ENCODE measurements at regions not wholly inside any gene's neighbourhood (a gene's known extent, or its start where the extent isn't known, plus 50 kb on each side); places are given as distances from the start of the nearest gene placed in this dataset.

DNA sequence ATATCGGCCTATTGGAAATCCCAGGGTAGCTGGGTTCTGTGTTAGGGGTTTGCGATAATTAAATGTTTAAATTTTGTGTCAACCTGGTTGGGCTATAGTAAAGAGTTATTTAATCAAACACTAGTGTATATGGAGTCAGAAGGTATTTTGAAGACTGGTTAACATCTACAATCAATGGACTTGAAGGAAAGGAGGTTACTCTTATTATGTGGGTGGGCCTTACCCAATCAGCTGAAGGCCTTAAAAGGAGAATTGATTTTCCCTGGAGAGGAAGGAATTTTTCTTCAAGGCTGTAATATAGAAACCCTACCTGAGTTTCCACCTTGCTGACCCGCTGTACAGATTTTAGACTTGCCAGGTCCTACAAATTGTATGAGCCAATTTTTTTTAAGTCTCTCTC lies 411.4 kb downstream of the IRX1 start:
- no peak for TF ChIP-seq POLR2AphosphoS5 (IDR thresholded peaks at IDR 0.05)
- TF ChIP-seq, protein P1, sequence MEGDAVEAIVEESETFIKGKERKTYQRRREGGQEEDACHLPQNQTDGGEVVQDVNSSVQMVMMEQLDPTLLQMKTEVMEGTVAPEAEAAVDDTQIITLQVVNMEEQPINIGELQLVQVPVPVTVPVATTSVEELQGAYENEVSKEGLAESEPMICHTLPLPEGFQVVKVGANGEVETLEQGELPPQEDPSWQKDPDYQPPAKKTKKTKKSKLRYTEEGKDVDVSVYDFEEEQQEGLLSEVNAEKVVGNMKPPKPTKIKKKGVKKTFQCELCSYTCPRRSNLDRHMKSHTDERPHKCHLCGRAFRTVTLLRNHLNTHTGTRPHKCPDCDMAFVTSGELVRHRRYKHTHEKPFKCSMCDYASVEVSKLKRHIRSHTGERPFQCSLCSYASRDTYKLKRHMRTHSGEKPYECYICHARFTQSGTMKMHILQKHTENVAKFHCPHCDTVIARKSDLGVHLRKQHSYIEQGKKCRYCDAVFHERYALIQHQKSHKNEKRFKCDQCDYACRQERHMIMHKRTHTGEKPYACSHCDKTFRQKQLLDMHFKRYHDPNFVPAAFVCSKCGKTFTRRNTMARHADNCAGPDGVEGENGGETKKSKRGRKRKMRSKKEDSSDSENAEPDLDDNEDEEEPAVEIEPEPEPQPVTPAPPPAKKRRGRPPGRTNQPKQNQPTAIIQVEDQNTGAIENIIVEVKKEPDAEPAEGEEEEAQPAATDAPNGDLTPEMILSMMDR (IDR thresholded peaks at IDR 0.05) = no peak
